ENCODE measurements at regions not wholly inside any gene's neighbourhood (a gene's known extent, or its start where the extent isn't known, plus 50 kb on each side); places are given as distances from the start of the nearest gene placed in this dataset.

DNA sequence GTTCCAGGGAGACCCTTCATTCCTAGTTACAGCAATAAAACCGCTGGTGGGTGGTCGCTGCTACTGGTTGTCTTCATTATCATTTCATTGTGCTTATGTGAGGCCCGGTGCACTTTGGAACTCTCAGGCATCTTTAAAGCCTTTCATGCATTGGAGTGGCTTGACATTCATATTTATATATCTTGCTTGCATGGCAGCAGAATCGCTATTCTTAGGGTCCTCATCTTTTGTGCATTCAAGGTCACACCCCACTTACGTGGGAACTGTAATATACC lies 110.1 kb downstream of the ZBTB18 start:
- DNase-seq: no peak
- H3K9me3 ChIP-seq (ENCODE audit: control insufficient read depth in 4 of 4, insufficient read depth in 3 of 4, low read length in 3 of 4): no peaks in the 10 kb centered on the region
- H3K9ac ChIP-seq (ENCODE audit: insufficient read depth in 1 of 2, low read length in 2 of 2): no peak overlapping the region
- no peak overlapping the region for H3K27ac ChIP-seq (ENCODE audit: low read depth in 1 of 2, low read length in 1 of 2)
- ATAC-seq (ENCODE audit: insufficient read depth, low FRiP score): no peak
- H3K27me3 ChIP-seq (ENCODE audit: control insufficient read depth in 3 of 3, insufficient read depth in 3 of 3, low read length in 2 of 3): no peaks in the 10 kb centered on the region
- no peak overlapping the region for H3K4me3 ChIP-seq
- TF ChIP-seq CTCF (IDR thresholded peaks at IDR 0.05; ENCODE audit: control extremely low read depth, extremely low read depth): no peak
- H3K4me1 ChIP-seq (ENCODE audit: control insufficient read depth in 5 of 5, insufficient read depth in 5 of 5, low read length in 5 of 5): peaks cover 0 to 5% (median 0%) of the 10 kb centered on the region in 5 donors
- no peaks in the 10 kb centered on the region for H3K36me3 ChIP-seq (ENCODE audit: control insufficient read depth in 4 of 4, insufficient read depth in 4 of 4, low read length in 4 of 4)
- 71 to 84% methylated on average over 5 of the region's 5 CpGs for WGBS, 2 donors

DNA sequence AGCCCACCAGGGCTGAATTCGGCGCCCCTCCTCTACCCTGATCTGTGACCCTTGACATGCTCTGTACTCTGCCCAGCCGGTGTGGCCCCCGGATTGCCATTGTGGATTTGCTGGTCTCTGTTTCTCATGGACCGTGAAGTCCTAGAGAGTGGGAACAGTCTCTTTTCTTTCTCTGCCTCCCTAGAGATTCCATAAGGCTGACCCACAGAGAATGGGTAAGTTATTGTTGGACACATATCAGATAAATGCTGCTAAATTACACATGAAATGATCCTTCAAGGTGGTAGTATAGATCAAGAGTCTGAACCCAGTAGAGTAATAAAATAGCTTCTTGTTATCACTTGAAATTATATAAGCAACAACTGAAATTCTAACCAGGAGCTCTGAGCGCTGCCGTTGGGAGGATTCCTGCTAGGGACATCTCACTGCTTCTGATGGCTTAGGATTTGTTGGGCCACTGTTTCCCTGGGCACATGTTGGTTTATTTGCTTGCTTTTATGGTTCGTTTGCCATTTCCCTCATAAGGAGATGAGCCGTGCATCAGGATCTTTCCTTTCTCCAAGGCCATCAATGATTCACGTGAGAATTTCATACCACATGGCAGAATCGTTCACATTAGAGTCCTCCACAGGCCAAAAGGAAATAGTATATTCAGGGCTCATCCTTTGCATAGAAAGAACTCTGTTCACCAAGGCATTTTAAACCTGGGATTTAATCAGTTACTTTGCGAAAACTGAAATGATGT lies 111.9 kb downstream of the ZBTB18 start:
- Histone ChIP-seq H3K9me3 (ENCODE audit: control insufficient read depth in 4 of 4, insufficient read depth in 3 of 4, low read length in 3 of 4) (no peaks in the 10 kb centered on the region), H3K36me3 (ENCODE audit: control insufficient read depth in 4 of 4, insufficient read depth in 4 of 4, low read length in 4 of 4) (no peaks in the 10 kb centered on the region)

DNA sequence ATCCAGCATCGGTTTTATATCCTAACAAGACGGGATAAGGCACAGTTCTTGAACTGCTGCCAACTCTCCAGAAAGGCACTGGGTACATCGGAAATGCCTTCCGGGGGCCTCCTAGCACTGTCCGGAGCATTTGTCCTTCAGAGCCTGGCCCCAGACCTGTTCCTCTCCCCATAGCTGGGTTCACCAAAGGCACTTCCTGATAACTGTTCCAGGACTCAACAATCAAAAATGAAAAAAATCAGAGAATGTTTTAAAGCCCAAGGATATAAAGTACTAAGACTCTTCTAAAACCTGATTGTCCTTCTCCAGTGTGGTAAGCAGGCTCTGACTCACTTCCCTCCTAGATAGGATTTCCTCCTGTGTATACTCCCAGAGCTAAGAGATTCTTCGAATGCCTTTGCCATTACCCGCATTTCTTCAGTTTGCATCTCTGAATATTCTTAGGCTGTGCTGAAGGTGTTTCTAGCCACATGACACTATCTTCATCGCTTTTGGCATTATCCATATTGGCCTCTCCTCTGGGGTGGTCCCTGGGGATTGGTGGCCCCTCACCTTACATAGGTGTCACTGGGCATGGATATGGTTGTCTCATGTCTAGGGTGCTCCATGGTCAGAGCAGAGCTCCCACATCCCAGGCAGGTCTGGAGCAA lies 112.9 kb downstream of the ZBTB18 start:
- no peak overlapping the region for H3K9ac ChIP-seq (ENCODE audit: insufficient read depth in 1 of 2, low read length in 2 of 2)
- no peak overlapping the region for H3K4me3 ChIP-seq
- H3K9me3 ChIP-seq (ENCODE audit: control insufficient read depth in 4 of 4, insufficient read depth in 3 of 4, low read length in 3 of 4): no peaks in the 10 kb centered on the region
- DNase-seq (peak in 2 of 3 donors; percentile 24 to 47), ATAC-seq (ENCODE audit: insufficient read depth, low FRiP score) (peak; percentile 84)
- no peaks in the 10 kb centered on the region for H3K36me3 ChIP-seq (ENCODE audit: control insufficient read depth in 4 of 4, insufficient read depth in 4 of 4, low read length in 4 of 4)
- WGBS, 2 donors: 50 to 69% methylated on average over 8 of the region's 8 CpGs
- H3K27ac ChIP-seq (ENCODE audit: low read depth in 1 of 2, low read length in 1 of 2): peak overlapping the region; percentile 66 to 80
- no peak for TF ChIP-seq CTCF (IDR thresholded peaks at IDR 0.05; ENCODE audit: control extremely low read depth, extremely low read depth)
- H3K4me1 ChIP-seq (ENCODE audit: control insufficient read depth in 5 of 5, insufficient read depth in 5 of 5, low read length in 5 of 5): peaks cover 0 to 5% (median 0%) of the 10 kb centered on the region in 5 donors
- H3K27me3 ChIP-seq (ENCODE audit: control insufficient read depth in 3 of 3, insufficient read depth in 3 of 3, low read length in 2 of 3): no peaks in the 10 kb centered on the region

More for the DNA sequence above, 111.9 kb downstream of the ZBTB18 start:
- peak overlapping the region; percentile 47 to 66 for H3K27ac ChIP-seq (ENCODE audit: low read depth in 1 of 2, low read length in 1 of 2)
- 82 to 92% methylated on average over 12 of the region's 12 CpGs for WGBS, 2 donors
- H3K27me3 ChIP-seq (ENCODE audit: control insufficient read depth in 3 of 3, insufficient read depth in 3 of 3, low read length in 2 of 3): no peaks in the 10 kb centered on the region
- H3K9ac ChIP-seq (ENCODE audit: insufficient read depth in 1 of 2, low read length in 2 of 2): no peak overlapping the region
- TF ChIP-seq CTCF (IDR thresholded peaks at IDR 0.05; ENCODE audit: control extremely low read depth, extremely low read depth): no peak
- DNase-seq: no peak
- no peak overlapping the region for H3K4me3 ChIP-seq
- ATAC-seq (ENCODE audit: insufficient read depth, low FRiP score): no peak
- H3K4me1 ChIP-seq (ENCODE audit: control insufficient read depth in 5 of 5, insufficient read depth in 5 of 5, low read length in 5 of 5): peaks cover 0 to 5% (median 0%) of the 10 kb centered on the region in 5 donors

All from lung (tissue), 11 donors.